Epithelial cell of esophagus (primary cell): ENCODE measurements at regions not wholly inside any gene's neighbourhood (a gene's known extent, or its start where the extent isn't known, plus 50 kb on each side); places are given as distances from the start of the nearest gene placed in this dataset.

Experiments used
- DNase-seq: peaks from one replicate; pipeline ENCODE4 v3.0.0; 2010; ENCODE audit warnings: low read depth
- H3K4me3 ChIP-seq: 2 replicates; pipeline ENCODE4 v1.5.1; 2011; ENCODE audit warnings: mild to moderate bottlenecking, low read length, control low read depth
- TF ChIP-seq, protein P1 (sequence below): IDR thresholded peaks from 2 replicates; pipeline ENCODE4 v1.5.1; 2011; ENCODE audit warnings: low read depth, mild to moderate bottlenecking, low read length, control low read depth, inconsistent platforms; ENCODE audit not compliant: insufficient read depth; ENCODE audit errors: missing control alignments

DNA sequence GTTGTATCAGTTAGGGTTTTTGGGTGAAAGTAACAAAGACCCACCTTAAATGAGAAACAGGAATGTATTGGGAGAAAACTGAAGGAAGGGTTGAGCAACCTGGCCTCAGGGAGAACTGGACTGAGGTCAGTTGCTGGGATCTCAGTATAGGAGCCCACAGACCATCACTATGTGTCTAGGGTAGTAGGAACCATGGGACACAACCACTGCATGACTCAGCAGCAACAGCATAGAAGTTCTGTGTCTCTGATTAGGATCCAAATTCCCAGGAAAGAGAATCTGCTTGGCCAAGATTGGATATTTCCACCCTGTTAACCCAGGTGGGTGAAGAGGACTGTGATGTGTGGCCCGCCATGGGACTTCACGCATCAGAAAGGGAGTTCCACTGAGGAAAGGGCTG lies 102.2 kb upstream of the RAB3GAP2 start:
- no peak for DNase-seq
- H3K4me3 ChIP-seq, result no peak overlapping the region
- TF ChIP-seq, protein P1, sequence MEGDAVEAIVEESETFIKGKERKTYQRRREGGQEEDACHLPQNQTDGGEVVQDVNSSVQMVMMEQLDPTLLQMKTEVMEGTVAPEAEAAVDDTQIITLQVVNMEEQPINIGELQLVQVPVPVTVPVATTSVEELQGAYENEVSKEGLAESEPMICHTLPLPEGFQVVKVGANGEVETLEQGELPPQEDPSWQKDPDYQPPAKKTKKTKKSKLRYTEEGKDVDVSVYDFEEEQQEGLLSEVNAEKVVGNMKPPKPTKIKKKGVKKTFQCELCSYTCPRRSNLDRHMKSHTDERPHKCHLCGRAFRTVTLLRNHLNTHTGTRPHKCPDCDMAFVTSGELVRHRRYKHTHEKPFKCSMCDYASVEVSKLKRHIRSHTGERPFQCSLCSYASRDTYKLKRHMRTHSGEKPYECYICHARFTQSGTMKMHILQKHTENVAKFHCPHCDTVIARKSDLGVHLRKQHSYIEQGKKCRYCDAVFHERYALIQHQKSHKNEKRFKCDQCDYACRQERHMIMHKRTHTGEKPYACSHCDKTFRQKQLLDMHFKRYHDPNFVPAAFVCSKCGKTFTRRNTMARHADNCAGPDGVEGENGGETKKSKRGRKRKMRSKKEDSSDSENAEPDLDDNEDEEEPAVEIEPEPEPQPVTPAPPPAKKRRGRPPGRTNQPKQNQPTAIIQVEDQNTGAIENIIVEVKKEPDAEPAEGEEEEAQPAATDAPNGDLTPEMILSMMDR, result no peak

DNA sequence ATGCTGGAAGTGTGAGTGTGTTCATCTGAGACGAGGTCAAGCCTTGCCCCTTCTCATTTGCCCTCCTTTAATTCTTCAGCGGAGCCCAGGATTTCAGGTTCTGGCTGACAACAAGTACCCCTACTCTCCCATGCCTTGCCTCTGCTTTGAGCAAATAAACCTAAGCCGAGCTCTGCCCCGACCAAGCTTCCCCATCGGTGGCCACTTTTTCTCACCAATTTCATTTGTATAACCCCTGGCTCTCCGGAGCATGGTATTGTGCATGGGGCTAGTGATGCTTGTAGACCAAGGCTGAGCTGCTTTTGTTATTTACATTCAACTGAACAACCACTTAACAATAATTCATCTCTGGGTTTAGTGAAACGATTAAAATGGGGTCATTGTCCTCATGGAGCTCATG lies 100.2 kb upstream of the RAB3GAP2 start:
- no peak overlapping the region for H3K4me3 ChIP-seq
- no peak for DNase-seq
- TF ChIP-seq, protein P1, result no peak

DNA sequence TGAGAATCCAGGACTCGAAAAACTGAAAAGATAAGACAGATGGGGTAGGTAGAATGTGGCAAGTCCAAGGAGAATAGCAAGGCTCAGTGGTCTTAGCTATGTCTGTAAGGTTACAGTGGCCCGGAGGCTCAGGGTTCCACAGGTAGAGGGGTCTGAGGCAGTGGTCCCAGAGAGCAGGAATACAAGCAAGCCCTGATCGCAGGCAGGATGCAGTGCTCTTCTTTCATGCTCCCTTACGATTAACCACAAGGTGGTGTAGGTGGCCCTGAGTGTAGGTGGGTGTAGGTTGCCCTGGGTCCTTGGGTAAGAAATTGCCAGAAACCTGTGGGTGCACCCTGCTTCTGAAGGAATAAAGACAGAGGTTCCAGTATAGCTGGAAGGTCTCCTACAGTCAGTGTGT lies 99.1 kb upstream of the RAB3GAP2 start:
- TF ChIP-seq, protein P1, result peak; percentile 37
- no peak overlapping the region for H3K4me3 ChIP-seq
- DNase-seq, result peak; percentile 53

DNA sequence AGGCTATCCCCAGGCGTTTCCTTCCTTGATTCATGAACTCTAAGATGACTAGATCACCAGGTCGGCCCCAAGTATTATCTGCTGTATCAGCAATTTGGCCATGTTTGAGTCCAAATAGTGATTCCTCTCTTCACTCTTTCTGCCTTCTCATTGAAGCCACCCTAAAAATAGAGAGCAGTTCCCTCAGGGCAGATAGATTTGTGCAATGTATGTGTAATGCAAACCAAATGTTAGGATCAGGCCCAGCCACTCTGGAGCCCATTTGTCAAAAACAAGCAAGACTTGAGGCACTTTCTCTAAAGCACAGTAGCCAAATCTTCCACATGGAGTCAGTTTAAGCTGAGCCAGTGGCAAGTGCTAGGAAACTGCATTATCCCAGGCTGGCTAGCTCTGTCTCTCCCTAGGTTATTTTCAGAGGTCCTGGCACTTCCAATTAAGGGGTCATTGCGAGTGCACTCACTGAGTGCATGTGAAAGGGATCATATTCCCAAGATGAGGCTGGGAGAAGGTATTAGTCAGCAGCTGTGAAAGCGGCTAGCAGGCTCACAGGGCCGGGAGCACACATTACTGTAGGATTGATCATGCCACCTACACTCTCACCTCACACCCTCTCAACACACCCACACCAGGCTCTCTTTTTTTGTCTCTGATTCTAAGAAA lies 97.9 kb upstream of the RAB3GAP2 start:
- H3K4me3 ChIP-seq, result no peak overlapping the region
- peak; percentile 98 for DNase-seq
- TF ChIP-seq, protein P1, result no peak

DNA sequence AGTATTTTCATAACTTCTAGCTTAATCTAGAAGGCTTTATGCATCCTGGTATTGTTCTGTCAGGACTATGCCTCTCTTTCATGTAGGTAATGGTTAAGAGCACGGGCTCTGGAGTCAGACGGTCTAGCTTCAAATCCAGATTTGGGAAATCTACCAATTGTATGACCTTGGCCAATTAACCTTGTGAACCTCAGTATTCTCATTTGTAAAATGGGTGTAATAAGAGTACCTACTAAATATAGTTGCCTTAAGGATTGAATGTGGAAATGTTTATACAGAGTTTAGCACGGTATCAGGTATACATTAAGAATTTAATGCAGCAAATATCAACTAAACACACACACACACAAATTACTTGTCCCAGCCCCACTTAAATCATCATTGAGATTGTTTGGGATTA lies 97.3 kb upstream of the RAB3GAP2 start:
- DNase-seq, result no peak
- H3K4me3 ChIP-seq, result no peak overlapping the region
- TF ChIP-seq, protein P1, result no peak

DNA sequence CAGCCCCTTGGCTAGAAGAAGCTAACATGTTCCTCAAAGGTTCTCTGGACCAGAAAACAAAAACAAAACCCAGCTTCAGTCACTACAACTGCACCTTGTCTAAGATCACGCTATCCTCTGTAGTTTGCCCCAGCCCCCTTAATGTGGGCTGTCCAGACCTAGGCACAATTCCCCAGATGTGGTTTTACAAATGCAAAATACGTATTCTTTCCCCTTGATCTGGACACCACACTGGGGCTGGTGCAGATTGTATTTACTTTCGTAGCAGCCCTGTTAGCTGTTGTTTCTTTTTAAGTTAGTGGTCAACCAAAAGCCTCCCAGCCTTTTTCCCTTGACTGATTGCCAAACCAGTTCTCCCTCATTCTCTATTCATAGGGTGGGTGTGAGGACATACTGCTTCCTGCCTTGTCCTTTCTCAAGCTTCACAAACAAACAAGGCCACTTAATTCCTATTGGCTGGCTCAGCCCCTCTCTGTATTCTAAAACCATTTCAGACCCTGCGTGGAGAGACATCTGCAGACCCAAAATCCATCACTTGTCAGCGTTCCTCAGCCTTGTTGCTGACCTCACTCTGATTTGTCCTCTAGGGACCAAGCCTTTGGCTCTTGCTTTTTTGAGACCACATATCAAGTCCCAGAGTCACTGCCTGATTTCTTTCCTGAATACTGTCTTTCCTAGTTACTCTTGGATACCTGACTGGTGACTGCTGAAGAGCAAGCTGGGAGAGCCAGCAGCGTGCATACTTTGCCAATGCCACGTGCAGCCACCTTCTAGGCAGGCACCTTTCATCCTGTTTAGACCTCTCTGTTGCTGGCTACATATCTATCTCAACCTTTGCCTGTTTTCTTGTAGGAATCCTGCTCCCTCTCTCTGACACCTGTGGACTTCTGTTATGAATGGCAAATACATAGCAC lies 96.4 kb upstream of the RAB3GAP2 start:
- TF ChIP-seq, protein P1, result no peak
- H3K4me3 ChIP-seq, result no peak overlapping the region
- DNase-seq, result peak; percentile 83
